Left lobe of liver (tissue), 2 donors: ENCODE measurements at regions not wholly inside any gene's neighbourhood (a gene's known extent, or its start where the extent isn't known, plus 50 kb on each side); places are given as distances from the start of the nearest gene placed in this dataset.

Source experiments
- ATAC-seq: fragments of 200-7000 bp; cut with Tn5 transposase; one replicate; pipeline ENCODE4 v1.9.1; 2020; ENCODE audit warnings: mild to moderate bottlenecking, moderate library complexity
- DNase-seq: peaks from one replicate; pipeline ENCODE4 v3.0.0-alpha.2; 2020; ENCODE audit warnings: low spot score
- donor health status: DM: no; HTN: no; CAD: no; lungs with moderate emphysema.
- donor health status: DM: no; HTN: yes; CAD: no.

GRCh38 chr6:224350-224749, 67.9 kb upstream of the DUSP22 start:
- no peak for ATAC-seq
- DNase-seq: no peak

- DNase-seq (no peak), ATAC-seq (no peak)
Measured at GRCh38 chr6:225121-225721, 67.1 kb upstream of the DUSP22 start.

GRCh38 chr6:225907-226306, 66.4 kb upstream of the DUSP22 start:
- DNase-seq (no peak), ATAC-seq (no peak)

GRCh38 chr6:226516-227073, 65.7 kb upstream of the DUSP22 start:
- DNase-seq (no peak), ATAC-seq (no peak)

- no peak for ATAC-seq
Measured at GRCh38 chr6:227074-227782, 65.1 kb upstream of the DUSP22 start.

GRCh38 chr6:227812-228338, 64.4 kb upstream of the DUSP22 start:
- DNase-seq (no peak), ATAC-seq (no peak)

More at GRCh38 chr6:227074-227782, 65.1 kb upstream of the DUSP22 start:
- no peak for DNase-seq

GRCh38 chr6:228881-229651, 63.2 kb upstream of the DUSP22 start:
- DNase-seq (no peak), ATAC-seq (no peak)

- DNase-seq (no peak), ATAC-seq (no peak)
Measured at GRCh38 chr6:231779-232178, 60.5 kb upstream of the DUSP22 start.

DNA sequence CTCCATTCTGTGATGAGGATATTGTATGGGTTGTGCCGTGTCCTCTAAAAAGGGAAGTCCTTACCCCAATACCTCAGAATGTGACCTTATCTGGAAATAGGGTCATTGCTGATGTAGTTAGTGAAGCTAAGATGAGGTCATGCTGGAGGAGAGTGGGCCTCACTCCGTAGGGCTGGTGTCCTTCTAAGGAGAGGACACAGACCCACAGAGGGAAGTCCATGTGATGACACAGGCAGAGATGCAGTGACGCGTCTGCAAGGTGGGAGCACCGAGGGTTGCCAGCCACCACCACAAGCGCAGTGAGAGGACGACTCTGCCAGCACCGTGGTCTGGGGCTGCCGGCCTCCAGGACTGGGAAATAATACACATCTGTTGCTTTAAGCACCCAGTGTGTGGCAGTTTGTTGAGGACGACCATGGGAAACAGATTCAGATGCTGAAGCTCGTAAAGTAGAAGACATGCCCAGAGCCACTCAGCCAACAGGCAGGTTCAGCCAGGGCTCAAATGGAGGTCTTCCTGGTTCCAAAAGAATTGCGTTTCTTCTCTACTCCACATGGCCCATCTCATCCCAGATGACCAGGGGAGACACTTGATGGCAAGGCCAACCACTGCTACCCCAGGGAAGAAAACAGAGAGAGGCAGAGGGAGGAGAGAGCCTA, 59.2 kb upstream of the DUSP22 start:
- no peak for ATAC-seq
- no peak for DNase-seq

- ATAC-seq (no peak), DNase-seq (no peak)
Measured at GRCh38 chr6:234706-235372, 57.4 kb upstream of the DUSP22 start.

GRCh38 chr6:235763-236360, 56.4 kb upstream of the DUSP22 start:
- peak; percentile 91 for ATAC-seq

DNA sequence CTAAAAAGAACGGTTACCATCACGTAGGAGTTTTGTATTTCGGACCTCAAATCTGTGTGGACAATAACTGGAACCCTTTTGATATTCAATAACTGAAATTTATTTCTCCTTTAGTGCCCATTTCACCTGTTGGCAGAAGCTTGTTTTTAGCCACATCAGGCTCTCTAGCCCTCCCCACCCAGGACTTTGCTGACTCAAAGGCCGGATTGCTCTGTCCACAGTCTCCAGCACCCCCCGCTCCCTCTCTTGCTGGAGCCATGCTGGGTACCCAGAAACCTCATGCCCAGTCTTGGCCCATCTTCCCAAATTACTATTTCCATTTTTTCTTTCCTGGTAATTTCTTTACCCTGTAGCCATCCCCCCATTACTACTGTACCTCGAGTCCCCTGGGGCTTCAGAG, 55.8 kb upstream of the DUSP22 start:
- ATAC-seq: peak; percentile 19
- no peak for DNase-seq

More at GRCh38 chr6:235763-236360, 56.4 kb upstream of the DUSP22 start:
- DNase-seq: no peak

DNA sequence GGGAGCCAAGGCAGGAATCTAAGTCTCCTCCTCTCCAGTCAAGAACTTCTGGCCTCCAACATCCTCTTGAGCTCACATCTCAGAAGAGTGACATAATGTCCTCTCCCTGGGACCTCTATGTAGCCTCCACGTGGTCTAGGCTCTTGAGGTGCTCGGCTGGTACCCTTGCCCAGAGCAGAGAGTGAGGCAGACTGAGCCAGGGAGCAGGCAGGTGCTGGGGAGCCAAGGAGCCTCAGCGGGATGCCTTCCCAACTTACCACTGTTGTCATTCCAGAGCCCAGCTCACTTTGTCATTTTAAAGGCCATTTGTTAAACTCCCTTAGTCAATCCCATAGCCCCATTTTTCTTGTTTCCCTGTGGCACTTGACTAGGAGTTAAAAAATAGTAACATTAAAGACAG, 52.1 kb upstream of the DUSP22 start:
- DNase-seq (no peak), ATAC-seq (no peak)

DNA sequence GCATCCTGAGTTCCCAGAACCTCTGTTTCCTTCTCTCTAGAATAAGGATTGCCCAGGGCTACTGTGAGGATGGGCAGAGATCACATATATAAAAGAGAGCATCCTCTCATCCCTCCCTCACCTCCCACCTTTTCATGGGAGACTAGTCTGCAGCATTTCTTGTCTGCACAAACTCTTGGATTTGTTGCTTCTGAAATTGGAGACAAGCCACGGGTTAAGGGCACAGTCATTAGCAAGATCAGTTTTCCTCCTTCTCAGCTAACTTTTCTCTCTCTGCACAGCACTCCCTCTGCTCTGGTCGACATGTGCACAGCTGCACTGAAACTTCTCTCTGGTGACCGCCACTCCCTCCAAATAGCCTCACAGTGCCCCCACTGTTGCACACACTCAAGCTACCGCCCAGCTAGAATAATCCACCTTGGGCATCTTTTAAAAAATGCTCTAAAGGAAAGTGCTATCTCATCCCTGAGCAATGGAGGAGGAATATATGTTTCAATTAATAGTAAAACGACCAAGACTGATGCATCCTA, 50.9 kb upstream of the DUSP22 start:
- no peak for DNase-seq
- ATAC-seq: no peak
